GM19438 (cell line): ENCODE measurements at regions not wholly inside any gene's neighbourhood (a gene's known extent, or its start where the extent isn't known, plus 50 kb on each side); places are given as distances from the start of the nearest gene placed in this dataset.
"Not testable (repeated sequence)": the region's sequence is repeated elsewhere in the genome, so short reads cannot be mapped to it uniquely, and the experiment has no call there.

Experiments
- ATAC-seq: cut with Tn5 transposase; IDR thresholded peaks from one replicate; pipeline ENCODE4 v1.9.1; 2021; ENCODE audit warnings: low read depth; ENCODE audit not compliant: unreplicated experiment

DNA sequence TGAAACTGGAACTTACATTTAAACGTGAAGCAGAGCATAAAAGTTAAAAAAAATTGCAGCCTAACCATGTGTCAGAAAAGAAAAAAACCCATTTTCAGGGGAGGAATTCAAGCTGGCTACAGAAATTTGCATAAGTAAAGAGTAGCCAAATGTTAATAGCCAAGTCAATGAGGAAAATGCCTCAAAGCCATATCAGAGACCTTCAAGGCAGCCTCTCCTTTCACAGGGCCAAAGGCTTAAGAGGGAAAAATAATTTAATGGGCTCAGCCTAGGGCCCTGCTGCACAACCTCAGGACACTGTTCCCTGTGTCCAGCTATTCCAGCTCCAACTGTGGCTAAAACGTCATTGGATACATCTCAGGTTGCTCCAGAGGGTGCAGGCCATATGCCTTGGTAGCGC is 749.5 kb downstream of the FLRT2 start:
- ATAC-seq, result no peak

DNA sequence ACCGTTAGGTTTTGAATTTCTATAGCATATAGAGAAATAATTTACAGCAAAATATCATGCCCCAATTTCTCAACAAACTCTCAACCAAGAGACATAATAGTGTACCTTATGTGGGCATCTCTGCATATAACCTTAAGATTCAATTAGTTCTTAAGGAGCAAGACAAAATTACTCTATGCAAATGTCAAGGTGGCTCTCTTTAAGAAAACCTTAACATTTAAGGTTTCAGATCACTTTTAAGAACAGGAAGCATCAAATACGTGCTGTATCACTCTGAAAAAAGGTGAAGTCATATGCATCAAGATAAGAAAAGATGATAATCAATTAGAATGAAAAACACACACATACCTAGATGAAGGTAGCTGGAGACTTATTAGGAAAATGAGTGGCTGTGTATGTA is 728.0 kb downstream of the FLRT2 start:
- no peak for ATAC-seq

DNA sequence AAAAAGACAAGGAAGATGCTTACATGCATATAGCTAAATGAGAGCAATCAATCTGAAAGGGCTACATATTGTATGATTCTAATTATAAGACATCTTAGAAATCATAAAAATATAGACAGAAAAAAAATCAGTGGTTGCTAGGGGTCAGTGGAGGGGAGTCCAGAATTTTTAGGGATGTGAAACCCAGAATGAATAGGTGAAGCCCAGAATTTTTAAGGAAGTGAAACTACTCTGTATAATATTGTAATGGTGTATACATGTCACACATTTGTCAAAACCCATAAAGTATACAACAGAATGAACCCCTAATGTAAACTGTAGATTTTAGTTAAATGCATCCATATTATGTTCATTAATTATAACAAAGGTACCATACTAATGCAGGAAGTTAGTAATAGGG is 713.2 kb downstream of the FLRT2 start:
- ATAC-seq, result no peak

DNA sequence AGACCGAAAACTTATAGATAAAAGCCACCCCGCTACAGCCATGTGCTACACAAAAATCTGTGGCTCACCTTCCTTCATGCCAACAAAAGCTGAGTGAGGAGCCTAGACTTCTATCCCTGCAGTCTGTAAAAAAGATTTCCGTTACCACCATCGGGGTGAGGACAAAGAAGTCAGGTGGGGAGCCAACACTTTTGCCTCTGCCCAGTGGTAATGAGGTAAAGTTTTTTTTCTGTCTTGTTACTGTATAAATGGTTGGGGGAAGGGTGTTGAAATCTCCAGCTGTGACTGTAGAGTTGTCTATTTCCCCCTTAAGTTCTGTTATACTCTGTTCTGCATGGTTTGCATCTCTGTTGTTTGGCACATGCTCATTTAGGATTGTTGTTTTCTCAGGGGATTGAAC is 707.8 kb downstream of the FLRT2 start:
- no peak for ATAC-seq

DNA sequence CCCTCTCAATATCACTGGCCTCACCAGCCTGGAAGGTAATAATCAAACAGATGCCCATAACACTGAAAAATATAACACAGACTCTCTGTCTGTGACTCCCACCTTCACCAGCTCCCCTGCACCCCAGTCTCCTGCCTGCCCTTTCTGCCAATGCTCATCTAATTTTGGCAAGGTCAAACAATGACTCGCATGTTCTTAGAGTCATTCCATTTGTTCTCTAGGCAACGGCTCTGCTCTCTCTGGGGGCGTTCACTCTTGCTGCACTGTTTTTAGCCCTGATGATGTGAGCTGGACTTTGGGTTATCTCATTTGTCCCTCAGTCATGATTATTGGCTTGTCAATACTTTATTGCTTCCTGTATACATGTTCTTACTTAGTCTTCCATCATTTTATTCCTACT is 691.8 kb downstream of the FLRT2 start:
- no peak for ATAC-seq

DNA sequence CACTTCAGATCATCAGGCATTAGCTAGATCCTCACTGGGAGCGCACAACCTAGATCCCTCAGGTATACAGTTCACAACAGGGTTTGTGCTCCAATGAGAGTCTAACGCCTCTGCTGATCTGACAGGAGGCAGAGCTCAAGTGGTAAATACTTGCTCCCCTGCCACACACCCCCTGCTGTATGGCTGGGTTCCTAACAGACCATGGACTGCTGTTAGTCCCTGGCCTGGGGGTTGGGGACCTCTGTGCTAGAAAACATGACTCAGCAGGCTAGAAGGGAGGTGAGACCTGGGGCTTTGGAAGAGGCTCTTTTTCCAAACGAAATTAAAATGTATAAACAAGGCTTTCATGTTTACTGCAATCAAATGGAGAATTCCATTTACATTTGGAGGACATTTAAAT is 691.1 kb downstream of the FLRT2 start:
- ATAC-seq, result no peak

DNA sequence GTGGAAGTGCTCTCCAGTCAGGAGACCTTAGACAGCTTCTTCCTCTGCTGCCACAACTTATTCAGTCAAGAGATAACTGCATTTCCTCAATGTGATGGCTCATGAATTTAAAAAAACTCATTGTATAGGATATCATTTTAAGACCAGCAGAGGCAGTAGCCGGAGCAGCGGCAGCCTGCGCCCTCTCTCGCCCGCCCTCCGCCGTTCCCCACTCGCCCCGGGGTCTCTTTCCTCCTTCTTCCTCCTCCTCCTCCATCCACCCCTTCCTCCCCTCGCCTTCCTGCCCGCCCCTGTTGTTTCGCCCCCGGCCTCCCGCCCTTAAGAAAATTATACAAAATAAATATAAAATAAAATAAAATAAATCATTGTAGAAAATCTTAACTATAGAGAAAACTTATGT is 687.6 kb downstream of the FLRT2 start:
- no peak for ATAC-seq

DNA sequence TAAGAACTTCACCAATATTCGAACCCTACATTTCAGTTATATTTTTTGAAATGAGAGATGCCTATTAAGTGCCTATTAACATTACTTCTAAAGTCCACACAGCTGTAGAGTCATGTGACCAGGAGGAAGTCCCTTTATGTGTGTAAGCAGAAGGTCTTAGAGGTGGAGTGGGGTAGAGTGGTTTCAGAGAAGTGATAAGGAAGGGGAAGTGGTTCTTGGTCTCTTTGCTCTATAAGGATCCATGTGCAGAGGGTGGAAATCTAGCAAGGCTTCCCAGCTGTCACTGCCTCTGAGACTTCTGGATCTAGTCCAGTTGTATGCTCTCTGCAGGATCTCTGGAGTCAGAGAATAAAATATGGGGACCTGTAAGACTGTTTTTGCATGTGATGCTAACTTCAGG is 673.9 kb downstream of the FLRT2 start:
- no peak for ATAC-seq

DNA sequence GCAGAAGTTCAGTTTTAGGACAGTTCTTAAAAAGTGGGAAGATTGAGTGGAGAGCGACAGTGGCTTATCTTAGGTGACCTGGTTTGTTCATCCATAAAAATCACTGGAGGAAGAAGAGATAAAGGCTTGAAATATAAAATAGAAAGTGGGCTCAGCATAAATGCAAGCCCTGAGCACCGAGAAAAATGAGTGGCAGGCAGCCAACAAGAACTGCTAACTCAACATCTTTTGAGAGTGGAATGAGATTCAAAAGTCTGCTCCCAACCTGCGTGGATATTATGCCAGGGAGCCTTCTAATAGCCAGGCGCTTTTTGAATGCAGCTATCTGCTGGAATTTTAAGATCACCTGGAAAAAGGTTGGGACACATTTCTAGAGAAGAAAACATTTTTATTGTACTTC is 666.5 kb downstream of the FLRT2 start:
- ATAC-seq, result no peak

DNA sequence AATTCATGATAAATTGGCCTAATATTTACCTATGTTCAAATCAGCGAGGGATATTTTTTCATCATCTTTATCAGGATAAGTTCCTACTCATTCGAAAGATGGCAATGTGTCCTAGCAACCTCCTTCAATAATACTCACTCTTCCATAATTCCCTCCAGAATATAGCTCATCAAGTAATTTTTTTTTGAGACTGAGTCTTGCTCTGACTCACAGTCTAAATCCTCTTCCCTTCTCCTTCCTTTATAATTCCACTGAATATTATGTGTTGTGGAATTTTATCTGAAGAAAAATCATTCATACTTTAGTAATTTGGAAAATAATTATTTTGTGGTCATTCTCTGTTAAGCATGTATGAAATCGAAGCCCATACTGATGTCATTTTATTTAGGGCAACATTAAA is 663.8 kb downstream of the FLRT2 start:
- no peak for ATAC-seq

DNA sequence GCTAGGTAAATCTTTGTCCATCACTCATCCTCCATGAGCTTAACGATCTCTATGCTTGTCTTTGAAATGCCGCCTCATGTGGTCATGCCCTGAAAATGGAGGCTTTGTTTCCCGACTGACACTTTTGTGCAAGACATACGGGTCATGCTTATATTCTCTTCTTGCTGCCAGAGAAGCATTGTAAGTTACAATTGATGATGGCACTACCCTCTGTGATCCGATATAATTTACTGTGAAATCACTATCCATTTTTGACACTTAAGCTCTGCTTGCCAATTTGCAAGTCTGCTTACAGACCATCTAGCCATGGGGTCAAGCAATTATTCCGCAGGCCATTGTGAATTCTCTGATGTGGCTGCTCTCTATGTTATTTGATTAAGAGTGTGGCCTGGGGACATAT is 650.0 kb downstream of the FLRT2 start:
- no peak for ATAC-seq

DNA sequence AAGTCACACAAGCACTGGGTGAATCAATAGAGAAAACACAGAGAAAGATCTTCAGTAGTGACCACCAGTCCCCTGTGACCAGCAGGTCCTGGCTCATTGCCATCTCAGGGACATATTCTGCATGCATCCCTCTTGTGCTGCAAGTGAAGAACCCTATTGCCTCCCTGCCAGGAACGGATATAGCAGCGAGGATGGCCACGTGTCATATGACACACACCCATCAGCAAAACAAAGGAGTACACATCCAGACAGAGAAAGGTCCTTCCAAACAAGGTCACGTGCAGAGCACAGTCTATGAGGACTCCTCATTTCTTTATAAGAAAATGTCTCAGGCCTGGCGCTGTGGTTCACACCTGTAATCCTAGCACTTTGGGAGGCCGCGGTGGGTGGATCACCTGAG is 638.4 kb downstream of the FLRT2 start:
- ATAC-seq, result no peak

DNA sequence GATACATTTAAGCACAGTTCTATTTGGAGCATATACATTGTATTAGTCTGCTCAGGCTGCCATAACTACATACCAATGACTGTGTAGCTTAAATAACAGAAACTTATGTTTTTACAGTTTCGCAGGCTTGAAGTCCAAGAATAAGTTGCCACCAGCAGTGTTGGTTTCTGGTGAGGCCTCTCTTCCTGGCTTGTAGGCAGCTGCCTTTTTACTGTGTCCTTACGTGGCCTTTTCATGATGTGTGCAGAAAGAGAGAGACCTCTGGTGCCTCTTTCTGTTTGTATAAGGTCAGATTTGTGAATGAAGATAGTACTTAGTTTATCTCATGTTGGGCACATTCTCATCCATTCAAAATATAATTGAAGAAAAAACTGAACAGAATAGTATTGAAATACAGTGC is 636.6 kb downstream of the FLRT2 start:
- no peak for ATAC-seq

DNA sequence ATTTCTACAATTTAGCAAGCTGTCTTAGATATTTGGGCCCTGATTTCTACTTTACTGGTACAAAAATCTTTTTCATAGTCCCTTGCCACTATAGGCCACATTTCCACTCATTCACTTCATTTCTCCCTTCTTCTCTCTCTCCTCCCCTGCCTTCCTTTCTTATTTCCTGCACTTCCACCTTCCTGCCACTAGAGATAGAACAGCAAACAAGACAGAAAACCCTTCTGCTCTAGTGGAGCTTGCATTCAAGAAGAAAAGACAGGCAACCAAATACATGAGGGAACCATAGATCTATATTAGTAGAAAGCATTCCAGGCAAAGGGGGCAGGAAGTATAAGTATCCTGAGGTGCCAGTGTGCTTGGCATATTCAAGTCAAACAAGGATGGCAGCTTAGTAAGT is 623.5 kb downstream of the FLRT2 start:
- ATAC-seq, result no peak

DNA sequence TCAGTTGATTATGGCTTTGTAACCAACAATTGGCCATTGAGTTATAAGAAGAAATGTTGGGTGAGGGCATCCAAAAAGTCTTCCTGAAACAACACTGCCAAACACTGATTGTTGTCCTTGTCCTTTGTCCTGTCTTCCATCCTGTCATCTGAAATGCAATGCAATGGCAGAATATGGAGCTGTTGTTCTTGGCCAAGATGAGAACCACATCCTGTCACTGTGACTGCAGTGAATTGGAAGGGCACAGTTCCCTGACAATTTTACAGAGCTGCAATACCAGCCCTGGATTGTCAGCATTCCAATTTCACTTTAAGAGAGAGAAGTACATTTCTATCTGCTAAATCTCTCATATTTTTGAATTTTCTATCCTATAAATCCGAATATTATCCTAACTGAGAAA is 613.3 kb downstream of the FLRT2 start:
- ATAC-seq, result no peak

DNA sequence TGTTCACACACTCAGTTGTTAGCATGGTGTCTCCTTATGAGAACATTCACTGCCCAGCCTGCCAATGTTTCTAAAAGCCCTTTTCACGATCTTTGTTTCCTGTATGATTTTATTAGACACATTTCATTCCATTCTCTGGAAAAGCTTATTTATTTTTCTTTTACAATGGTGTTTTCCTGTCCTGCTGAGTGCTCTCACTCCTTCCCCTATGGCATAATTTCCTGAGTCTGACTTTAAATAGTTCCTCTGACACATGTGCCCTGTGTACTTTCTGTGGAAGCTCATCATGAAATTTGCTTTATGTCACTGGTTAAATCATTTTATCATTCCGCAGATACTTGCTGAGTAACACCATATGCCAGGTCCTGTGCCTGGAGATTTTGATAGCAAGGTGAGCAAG is 612.0 kb downstream of the FLRT2 start:
- ATAC-seq, result no peak

DNA sequence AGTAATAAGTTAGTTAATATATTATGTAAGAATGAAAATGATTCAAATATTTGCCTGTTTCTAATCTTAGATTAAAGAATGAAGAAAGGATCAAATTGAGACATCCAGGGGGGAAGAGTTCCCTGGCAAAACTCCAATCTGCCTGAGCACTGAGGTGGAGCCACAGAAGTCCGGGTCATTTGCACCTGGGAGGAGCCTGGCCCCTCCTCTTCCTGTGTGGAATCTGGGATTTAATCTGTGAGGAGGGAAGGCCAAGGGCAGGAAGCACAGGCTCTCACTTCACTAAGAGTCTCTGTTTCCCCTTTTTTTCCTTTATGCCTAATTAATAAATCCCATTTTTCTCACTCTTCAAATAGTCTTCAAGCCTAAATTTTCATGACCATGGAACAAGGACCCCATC is 599.5 kb downstream of the FLRT2 start:
- no peak for ATAC-seq

DNA sequence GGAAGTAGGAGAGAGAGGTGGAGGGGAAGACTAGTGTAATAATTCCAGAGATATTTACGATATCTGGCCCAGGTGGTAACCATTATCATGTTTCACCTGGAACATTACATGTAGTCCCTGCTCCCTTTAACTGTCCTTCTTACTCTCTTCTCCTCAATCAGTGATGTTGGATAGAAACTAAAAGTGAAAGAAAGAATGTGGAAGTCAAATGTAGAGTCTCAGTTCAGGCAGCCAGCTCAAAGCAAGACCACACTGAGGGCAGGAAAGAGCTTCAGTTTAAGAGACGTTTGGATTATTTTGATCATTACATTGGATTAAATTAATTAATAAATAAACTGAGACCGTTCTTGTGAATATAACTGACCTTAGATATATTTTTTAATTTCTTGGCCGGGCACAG is 594.4 kb downstream of the FLRT2 start:
- ATAC-seq, result no peak

DNA sequence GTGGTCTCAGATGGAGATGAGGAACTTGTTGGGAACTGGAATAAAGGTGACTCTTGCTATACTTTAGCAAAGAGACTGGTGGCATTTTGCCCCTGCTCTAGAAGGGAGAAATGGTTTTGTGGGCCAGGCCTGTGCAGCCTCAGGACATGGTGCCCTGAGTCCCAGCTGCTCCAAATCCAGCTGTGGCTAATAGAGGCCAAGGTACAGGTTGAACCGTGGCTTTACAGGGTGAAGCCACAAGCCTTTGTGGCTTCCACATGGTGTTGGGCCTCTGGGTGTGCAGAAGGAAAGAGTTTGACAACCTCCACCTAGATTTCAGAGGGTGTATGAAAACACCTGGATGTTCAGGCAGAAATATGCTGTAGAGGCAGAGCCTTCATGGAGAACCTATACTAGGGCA is 586.0 kb downstream of the FLRT2 start:
- no peak for ATAC-seq

DNA sequence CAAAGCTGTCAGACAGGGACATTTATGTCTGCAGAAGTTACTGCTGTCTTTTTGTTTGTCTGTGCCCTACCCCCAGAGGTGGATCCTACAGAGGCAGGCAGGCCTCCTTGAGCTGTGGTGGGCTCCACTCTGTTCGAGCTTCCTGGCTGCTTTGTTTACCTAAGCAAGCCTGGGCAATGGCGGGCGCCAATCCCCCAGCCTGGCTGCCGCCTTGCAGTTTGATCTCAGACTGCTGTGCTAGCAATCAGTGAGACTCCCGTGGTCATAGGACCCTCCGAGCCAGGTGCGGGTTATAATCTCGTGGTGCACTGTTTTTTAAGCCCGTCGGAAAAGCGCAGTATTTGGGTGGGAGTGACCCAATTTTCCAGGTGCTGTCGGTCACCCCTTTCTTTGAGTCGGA is 580.9 kb downstream of the FLRT2 start:
- ATAC-seq, result not testable (repeated sequence)

DNA sequence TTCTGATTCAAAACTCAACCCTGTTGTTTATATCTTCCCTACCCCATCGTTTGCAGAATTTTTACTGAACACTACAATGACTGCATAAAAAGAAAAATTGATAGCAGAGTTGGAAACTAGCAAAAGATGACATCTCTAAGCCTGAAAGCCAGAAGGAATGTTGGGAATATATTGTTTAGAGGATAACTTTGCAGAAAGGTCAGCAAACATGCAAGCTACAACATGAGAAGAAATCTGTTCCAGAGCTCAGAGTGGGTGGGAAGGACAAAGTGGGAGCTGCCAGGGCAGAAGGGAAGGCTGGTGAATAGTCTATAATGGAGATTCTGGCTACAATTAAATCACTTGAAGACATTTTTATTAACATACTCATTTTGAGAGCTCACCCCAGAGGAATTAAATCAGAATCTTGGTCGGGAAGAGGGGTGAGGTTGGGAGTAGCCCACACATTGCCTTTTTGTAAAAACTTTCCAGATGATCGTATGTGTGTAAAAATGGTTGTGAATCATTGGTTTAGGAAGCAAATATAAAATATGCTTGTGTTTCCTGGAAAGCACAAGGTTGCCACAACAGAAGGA is 574.8 kb downstream of the FLRT2 start:
- no peak for ATAC-seq

DNA sequence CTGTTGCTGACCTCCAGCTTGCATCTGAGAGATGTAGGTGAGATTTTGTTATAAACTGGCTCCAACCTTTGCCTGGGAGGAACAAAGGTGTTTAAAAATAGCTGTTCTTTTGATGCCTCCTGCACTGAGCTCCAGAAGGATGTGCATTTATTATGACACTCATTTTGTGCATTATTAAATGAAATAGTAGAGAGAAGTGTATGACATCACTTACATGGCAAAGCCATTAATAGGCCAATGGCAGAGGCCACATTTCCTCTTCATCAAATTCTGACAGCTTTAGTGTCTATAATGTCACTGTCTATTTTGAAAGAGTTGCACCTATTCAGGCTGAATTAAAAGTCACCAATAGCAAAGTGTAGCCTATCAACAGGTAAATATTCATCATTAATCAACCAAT is 564.6 kb downstream of the FLRT2 start:
- no peak for ATAC-seq

DNA sequence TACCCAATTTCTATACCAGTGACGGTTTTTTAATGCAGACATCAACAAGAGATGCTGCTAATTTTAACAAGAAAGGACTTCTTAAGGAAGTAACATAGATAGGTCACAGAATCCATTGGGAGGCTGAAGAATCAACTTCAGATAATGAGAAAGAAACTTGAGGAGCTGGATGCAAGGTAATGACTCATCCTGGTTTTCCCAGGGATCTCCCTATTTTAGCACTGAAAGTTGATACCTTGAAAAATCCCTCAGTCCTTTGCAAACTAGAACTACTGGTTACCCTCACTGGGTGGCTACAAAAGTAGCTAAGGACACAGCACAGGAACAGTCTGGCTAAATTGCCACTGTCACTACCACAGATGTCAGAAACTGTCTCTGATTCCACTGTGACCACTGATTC is 561.9 kb downstream of the FLRT2 start:
- no peak for ATAC-seq
